AG08396 (cell line): ENCODE measurements at regions not wholly inside any gene's neighbourhood (a gene's known extent, or its start where the extent isn't known, plus 50 kb on each side); places are given as distances from the start of the nearest gene placed in this dataset.
"Not testable (repeated sequence)": the region's sequence is repeated elsewhere in the genome, so short reads cannot be mapped to it uniquely, and the experiment has no call there.

ENCODE experiments used
- DNase-seq: peaks from one replicate; pipeline ENCODE4 v3.0.0; 2012; ENCODE audit warnings: low spot score, mixed read lengths

DNA sequence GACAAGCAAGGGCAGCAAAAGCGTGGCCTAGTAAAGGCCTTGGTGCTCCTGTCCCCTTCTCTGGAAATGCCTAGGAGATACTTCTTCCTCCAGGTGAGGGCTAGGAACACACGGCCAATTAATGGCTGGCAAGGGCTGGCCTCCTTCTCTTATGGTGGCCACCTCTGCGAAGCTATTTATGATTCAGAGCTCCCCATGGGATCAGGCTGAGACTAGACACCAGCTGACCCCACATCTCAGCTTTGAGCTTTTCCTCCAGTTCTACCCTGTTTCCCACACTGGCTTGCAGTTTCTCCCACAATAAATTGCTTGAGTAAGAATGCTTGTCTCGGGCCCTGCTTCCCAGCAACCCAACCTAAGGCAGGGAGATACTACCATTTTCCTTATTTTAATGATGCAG is 53.7 kb downstream of the CAMK2N1 start:
- no peak for DNase-seq

DNA sequence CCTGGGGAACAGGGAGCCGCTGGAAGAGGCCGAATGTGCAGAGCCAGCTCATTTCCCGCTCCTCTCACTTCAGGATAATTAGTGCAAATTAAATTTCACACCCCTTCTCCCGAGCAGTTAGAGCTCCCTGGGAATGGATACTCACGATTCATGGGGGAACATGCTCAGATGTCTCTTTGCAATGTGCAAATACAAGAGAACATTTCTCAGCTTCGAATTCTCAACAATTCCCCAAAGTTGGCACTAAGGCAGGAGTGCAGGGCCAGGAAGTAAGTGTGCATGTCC is 54.9 kb downstream of the CAMK2N1 start:
- DNase-seq: no peak

DNA sequence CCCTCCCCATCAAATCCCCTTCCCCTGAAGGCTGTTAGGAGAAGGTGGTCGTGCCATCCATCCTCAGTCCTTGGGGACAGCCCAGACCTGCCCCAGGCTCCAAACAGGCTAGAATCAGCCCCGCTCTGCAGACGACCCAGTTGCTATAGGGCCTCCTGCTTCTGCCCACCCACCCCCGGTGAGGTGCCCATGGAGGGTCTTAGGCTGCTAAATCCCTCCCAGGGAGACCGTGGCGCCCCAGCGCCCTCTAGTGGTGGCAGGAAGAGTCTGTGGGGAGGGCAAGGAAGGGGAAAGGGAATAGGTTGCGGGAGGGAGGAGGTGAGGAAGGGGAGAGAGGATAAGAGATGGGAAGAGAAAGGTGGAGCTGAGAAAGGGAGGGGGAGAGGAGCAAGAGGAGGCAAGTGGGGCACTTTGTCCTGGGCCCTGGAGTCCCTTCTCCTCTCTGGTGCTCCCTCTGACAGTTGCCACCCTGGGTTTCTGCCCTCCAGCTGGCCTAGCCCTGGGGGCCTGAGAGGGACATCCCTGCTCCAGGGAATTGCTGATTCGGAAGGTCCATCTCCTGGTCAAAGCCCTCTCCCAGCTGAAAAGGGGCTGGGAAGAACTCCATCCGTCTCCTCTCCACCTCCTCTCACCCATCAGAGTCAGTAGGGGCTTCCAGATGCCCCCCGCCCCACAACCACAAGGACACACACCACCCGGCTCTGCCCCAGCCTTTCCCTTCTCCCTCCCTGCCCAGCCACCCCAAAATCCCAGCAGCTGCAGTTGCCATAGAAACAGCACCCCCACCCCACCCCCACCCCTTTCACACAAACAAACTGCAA is 55.4 kb downstream of the CAMK2N1 start:
- DNase-seq: peak; percentile 45

DNA sequence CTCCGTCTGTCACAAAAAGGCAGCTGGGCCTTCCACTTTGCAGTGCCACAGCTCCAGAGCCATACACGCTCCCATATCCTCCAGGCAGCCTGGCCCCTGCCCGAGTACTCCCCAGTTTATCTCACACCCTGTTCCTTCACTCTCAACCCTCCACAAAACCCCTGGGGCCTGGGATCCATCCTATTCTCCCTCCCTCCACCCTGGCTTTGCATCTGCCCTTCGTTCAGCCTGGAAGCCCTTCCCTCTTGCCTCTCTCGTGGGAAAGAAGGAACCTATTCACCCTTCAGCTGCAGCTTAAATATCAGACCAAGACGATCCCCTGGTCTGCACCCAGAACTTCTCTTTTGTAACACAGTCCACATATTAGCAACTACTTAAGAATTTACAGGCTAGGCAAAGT is 56.7 kb downstream of the CAMK2N1 start:
- no peak for DNase-seq

DNA sequence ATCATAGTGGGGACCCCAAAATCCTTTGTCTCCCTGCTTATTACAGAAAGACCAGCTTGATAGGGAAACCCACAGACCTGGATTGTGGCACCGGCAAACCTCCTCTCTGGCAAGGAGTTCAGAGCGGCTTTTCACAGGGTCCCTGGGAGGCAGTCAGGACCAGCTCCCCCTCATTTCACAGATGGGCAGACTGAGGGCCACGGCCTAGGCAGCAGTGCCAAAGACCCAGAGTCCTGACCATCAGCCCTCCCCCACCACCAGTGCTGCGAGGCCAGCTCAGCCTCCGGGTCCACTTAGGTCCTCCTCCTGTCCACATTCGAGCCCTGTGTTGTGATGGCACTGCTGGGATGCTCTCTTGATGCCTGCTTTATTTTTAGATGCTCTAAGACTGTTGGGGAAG is 57.2 kb downstream of the CAMK2N1 start:
- no peak for DNase-seq

DNA sequence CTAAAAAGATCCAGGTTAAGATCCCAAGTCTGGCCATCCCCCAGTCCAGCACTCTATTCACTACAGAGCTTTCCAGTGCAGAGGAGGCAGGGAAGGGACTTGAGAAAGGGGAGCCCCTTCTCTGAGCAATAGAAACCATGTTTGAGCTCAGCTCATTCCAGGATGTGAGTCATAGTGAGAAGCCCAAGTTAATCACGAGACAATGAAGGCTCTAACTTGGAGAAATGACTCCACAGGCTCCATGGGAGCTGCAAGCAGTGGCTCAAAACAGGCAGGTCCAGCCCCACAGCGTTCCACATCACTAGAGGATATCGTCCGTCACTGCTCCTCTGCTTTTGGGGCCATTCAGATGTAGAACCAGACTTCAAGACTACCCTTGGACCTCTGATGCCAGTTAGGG is 59.1 kb downstream of the CAMK2N1 start:
- DNase-seq: peak; percentile 71

DNA sequence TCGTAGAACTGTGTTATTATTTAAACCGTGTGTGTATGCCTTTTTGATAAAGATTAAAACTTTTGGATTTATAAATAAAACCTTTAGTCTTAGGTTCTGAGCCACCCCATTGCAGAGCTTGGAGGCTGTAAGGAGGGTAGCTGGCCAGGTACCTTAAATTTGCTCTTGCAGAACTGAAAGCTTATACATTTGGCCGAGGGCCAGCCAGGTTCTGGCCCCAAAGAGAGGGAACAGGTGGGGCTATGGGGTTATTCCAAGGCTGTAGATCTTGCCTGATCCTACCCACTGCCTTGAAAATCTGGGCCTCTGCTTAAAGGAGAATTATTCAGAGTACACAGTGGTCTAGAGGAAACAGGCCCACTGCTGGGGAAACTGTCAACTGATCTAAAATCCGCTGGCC is 59.6 kb downstream of the CAMK2N1 start:
- DNase-seq: no peak

DNA sequence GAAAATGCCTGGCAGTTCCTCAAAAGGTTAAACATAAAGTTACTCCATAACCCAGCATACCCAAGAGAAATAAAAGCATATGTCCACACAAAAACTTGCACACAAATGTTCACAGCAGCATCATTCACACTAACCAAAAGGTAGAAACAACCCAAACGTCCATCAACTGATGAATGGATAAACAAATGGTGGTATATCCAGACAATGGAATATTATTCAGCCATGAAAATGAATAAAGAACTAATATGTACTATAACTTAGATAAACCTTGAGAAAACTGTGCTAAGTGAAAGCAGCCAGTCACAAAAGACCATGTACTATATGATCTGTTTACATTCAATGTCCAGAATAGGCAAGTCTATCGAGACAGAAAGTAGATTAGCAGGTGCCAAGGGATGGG is 60.4 kb downstream of the CAMK2N1 start:
- no peak for DNase-seq

DNA sequence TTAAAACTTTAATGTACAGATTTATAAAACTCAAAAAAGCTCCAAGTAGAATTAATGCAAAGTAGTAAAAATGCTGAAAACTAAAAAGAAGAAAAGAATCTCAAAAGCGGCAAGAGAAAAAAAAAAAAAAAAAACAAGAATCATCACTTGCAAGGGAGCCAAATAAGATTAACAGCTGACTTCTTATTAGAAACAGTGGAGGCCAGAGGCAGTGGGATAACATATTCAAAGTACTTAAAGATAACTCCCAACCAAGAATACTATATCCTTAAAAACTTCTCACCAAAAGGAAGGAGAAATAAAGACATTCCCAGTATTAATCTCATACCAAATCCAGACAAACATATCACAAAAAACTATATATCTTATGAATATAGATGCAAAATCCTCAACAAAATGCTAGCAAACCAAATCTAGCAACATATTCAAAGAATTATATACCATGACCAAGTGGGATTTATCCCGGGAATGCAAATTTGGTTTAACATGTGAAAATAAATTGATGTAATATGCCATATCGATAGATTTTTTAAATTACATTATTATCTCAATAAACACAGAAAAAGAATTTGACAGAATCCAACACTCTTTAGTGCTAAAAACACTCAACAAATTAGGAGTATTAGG is 62.7 kb downstream of the CAMK2N1 start:
- no peak for DNase-seq

DNA sequence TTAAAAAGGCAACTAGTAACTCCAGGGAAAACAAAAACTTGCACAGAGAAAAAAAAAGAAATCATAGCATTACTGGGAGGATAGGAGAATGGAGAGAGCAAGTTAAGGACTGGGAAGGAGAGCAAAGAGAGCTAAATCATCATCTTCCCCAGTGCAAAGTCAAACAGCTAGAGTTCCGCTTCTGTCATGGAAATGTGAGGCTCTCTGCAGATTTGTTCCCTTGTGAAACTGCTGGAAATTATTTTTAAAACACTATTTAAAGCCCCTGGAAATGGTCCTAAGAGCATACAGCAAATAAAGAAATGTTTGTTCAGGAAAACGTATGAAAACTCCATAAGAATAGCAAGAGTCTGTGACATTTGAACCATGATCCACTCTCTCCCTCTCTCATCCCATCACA is 64.6 kb downstream of the CAMK2N1 start:
- no peak for DNase-seq

DNA sequence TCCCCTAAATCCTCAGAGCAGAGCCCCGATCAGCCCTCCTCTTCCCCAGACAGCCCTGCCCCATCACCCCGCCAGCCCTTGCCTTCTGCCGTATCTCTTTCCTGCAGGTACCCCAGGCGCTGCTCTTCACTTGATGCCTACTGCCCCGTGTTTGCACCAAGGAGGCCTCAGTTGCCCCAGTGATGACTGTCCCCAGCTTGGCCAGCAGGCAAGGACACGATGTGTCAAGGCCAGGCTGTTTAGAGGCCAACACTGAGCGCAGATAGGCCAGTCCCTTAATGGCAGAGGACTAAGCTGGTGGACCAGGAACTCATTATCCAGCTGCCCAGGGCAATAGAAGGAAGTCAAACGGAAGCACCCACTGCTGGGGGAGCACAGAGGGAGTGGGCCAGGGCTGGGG is 68.4 kb downstream of the CAMK2N1 start:
- DNase-seq: no peak

DNA sequence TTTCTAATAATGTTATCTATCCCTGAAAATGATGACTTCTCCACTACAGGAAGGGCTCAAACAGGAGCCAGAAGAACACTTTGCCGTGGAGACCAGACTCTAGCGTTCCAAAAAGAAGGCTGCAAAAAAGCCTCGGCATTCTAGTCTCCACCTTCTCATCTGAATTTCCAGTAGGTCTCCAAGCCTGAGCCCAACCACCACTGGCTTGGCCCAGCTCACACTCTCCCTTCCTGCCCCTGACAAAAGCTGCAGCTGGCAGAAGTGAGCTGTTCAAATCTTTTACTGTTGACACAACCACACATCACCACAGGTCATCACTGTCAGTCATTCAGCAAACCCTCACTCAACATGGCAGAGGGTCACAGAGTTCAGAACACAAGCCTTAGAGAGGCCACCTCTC is 69.3 kb downstream of the CAMK2N1 start:
- DNase-seq: no peak

DNA sequence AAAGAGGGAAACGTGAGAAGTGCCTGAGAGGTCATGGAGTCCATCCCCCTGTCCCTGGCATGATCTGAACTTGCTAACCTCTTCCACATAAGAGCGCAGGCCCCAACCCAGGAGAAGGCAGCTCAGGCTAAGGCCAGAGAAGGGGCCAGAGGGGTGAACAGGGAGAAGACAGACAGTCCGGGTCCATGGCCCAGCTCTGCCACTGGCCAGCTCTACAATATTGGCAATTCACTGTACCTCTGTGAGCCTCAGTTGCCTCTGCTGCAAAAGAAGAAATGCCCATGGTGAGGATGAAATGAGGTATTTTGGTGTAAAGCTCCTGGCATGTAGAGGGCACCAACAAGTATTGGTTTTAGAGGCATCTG is 72.3 kb downstream of the CAMK2N1 start:
- no peak for DNase-seq

DNA sequence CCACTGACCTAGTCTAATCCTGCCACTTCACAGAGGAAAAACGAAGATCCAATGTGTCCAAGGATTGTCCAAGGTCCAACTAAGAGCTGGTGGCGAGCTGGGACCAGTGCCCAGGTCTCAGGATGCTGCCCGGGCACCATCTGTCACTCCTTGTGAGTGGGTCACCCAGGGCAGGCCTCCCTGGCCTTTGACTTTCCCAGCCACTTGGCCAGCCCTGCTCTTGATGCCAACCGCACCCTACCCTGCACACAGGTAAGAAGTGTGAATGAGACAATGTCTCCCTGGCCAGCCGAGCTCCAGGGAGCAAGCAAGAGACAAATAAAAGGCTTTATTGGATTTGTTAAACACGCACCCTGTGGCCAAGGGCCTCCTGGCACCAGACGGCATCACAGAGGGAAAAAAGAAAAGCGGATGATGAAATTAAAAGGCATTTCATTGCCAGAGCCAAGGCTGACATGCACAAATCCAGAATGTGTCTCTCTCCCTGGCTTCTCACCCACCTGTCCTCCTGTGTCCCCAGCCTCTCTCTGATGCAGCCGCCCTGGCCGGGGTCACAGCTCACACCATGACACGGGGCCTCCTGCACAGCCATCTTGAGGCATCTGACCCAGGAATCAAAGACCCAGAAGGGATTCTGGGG is 72.8 kb downstream of the CAMK2N1 start:
- no peak for DNase-seq

DNA sequence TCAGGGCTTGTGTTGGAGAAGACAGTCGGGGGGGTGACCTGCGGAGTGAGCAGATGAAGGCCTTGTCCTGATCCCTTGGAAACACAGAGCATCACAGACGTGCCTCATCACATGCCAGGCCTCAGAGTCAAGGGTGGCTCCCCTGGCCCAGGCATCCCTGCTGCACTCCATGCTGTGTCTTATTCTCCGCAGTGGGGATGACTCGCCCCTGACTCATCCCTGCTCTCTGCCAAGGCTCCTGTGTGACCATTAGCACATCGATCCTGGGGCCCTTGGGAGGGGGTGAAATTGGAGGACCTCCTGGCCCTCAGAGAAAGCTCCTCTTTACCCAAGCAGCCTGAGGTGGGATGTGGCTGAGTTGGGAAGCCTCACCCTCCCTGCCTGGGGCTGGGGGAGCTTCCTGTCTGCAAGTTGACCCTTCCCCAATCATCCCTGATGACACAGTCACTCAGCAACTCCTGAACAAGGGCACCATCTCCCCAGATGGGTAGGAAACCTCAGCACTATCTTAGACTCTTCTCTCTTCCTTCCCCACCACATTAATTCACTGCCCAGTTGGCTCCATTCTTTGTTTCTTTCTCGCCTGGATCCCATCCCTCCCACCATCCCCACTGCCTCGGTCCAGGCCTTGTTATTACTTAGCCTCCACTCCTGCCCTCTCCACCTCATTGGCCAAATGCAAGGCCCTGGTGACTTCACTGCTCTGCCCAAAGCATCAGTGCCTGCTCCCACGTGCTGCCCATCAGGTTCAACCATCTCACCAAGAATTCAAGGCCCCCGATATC is 74.6 kb downstream of the CAMK2N1 start:
- DNase-seq: peak; percentile 93

DNA sequence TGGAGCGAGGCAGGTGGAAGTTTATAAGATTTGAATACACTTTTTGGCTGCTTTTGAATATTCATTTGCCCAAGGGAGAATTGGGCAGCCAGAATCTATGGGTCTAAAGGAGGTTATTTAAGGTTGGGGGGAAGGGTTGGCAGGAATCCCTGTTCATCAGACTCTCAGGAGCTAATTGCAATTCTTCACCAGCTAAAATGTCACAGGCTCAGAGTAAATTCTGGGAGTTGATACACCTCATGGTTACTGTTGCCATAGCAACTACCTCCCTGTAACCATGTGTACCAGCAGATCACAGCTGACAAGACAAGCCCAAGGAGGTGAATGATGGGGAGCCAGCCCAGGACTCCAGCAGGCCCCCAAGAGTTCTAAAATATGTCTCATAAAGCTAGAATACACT is 75.5 kb downstream of the CAMK2N1 start:
- DNase-seq: no peak

DNA sequence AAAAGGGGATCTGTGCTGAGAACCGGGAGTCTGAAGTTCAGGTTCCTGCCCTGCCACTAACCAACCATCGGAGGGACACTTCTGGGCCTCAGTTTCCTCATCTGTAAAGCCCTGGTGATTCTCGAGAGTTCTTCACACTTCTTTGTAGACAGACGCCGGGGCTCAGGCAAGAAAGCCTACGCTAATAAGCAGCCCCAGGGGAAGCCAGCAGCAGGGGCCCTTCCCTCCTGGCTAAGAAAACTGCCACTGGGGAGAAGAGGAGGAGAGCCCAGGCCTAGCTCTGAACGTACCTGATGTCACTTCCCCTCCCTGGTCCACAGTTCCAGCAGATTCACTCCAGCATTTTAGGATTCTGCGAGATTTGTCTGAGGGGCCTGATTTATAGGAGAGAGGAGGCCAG is 76.0 kb downstream of the CAMK2N1 start:
- DNase-seq: no peak

DNA sequence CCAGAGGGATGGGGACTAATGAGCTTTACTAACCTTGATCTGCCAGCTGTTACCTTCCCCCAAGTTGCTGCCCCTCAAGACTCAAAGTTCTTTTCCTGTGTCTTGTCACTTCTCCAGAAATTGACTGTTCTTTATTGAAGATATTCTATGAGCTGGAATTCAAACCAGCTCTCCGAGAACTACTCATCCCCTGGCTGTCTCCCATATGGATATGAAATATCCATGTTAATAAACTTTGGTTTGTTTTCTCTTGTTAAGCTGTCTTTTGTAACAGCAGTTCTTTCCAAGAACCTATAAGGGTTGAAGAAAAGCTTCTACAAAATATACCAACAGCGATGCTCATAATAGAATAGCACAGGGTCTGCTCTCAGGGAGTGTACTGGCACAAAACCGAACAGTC is 77.0 kb downstream of the CAMK2N1 start:
- no peak for DNase-seq

DNA sequence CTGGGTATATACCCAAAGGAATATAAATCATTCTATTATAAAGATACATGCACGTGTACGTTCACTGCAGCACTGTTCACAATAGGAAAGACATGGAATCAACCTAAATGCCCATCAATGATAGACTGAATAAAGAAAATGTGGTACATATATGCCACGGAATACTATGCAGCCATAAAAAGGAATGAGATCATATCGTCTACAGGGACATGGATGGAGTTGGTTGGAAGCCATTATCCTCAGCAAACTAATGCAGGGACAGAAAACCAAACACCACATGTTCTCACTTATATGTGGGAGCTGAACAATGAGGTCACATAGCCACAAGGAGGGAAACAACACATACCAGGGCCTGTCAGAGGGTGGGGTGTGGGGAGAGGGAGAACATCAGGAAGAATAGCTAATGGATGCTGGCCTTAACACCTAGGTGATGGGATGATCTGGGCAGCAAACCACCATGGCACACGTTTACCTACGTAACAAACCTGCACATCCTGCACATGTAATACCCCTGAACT is 77.8 kb downstream of the CAMK2N1 start:
- not testable (repeated sequence) for DNase-seq

DNA sequence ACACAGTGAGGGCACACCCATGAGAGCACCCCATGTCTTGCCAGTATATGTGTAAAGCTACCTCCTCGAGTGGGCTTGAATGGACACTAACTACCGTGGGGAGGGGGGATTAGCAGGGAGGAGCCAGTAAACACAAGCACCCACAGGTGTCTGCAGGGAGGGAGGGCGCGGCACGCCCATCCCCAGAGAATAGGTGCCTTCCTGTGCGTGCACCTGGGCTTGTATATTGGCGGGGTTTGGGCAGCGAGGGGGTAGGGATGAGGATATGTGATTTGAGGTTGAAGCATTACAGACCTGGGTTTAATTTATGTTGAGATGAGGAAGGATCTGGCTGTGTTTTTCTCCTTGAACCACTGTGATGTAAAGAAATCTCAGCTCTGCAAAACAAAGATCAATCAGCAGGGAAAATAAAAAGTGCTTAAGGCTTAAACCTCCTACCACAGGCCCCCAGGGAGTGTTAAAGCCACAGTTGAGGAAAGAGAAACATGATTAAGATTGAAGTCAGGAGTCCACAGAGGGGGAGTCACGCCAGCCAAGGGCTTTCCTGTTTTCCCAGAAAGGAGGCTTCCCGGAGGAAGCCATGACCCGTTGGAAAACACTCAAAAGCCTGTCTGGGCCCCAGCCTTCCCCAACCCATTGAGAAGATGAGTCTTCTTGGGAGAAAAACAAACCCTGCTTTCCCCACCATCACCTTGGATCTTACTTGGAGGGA is 80.0 kb downstream of the CAMK2N1 start:
- DNase-seq: no peak

DNA sequence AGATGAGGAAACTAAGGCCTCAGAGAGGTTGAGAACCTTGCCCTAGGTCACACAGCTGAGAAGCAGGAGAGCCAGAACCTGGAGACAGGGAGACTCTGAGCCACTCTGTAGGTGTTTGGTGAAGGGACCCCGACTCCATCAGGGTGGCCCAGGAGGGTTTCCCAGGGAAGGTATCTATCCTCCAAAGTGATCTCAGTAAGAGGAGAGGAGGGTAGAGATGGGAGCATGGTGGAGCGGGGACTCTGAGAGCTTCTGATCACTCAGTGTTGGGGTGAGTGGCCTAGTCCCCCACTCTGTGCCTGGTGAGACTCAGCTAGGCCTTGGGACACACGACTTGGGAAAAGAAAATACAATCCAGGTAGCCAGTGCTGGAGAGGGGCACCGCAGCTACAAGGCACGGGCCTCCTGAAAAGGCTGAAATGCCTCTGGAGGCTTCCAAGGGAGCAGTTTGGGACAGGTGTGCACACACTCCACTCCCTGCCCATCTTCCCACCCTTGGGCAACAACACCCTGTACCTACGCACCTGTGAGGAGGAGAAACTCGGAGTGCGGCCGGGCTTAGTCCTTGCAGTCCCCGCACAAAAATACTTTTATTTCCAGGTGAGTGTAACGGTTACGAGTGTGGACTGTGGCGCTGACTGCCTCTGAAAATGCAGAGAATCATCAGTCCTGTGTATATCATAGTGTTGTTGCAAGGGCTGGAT is 80.8 kb downstream of the CAMK2N1 start:
- no peak for DNase-seq
